HEK293 (cell line): ENCODE measurements at regions not wholly inside any gene's neighbourhood (a gene's known extent, or its start where the extent isn't known, plus 50 kb on each side); places are given as distances from the start of the nearest gene placed in this dataset.

Source experiments
- CTCF ChIA-PET: fragments of 350-600 bp; formaldehyde crosslinking; extraction: SDS; loops from one replicate; lab custom pipeline; 2021; ENCODE audit warnings: antibody characterized with exemption; lab: Yijun Ruan, JAX
- POLR2A ChIA-PET: fragments of 300-600 bp; formaldehyde crosslinking; extraction: SDS; loops from one replicate; lab custom pipeline; 2020; ENCODE audit warnings: antibody characterized with exemption, inconsistent platforms; lab: Yijun Ruan, JAX
- H3K27ac ChIP-seq: fragments of 200-500 bp; sonication (Bioruptor generic); 2 replicates; pipeline ENCODE4 v1.5.1; 2014; ENCODE audit warnings: low read depth, low read length, control low read depth, inconsistent platforms; ENCODE audit errors: extremely low read depth
- H3K36me3 ChIP-seq, 2 experiments: fragments of 200-500 bp in 1 of 2; sonication (Bioruptor generic) in 1 of 2; 1 replicate in 1 of 2; 2 replicates in 1 of 2; pipeline ENCODE4 v1.5.1; 2014 to 2017; ENCODE audit warnings: inconsistent platforms in 2 of 2, low read length in 2 of 2; ENCODE audit not compliant: control insufficient read depth in 2 of 2, insufficient read depth in 1 of 2
- H3K4me1 ChIP-seq: fragments of 200-500 bp; sonication (Bioruptor generic); 2 replicates; pipeline ENCODE4 v1.5.1; 2014; ENCODE audit warnings: mild to moderate bottlenecking, low read length, inconsistent platforms; ENCODE audit not compliant: control insufficient read depth, insufficient read depth
- H3K4me3 ChIP-seq: 2 replicates; pipeline ENCODE4 v1.5.1; 2011; ENCODE audit warnings: low read depth, mild to moderate bottlenecking, control low read depth, low read length, moderate library complexity
- H3K9me3 ChIP-seq: fragments of 200-500 bp; sonication (Bioruptor generic); 2 replicates; pipeline ENCODE4 v1.5.1; 2014; ENCODE audit warnings: low read depth, low read length, inconsistent platforms; ENCODE audit not compliant: control insufficient read depth, insufficient read depth
- EGR2 ChIP-seq: fragments of 450-650 bp; formaldehyde crosslinking; IDR thresholded peaks from 2 replicates; pipeline ENCODE4 v1.5.1; 2016; ENCODE audit warnings: low read depth, missing biosample characterization, missing genetic modification characterization
- HOXA7 ChIP-seq: sonication (generic); formaldehyde crosslinking; IDR thresholded peaks from 2 replicates; pipeline ENCODE4 v1.8.1; 2022; ENCODE audit warnings: missing genetic modification reagents, borderline replicate concordance
- SCRT2 ChIP-seq: fragments of 450-650 bp; formaldehyde crosslinking; IDR thresholded peaks from 2 replicates; pipeline ENCODE4 v1.5.1; 2016; ENCODE audit warnings: missing biosample characterization, missing genetic modification characterization
- SETDB1 ChIP-seq: IDR thresholded peaks from one replicate; pipeline ENCODE4 v1.6.1; 2017; ENCODE audit warnings: mild to moderate bottlenecking, low read length, moderate library complexity, mixed read lengths; ENCODE audit not compliant: insufficient read length
- ZBTB48 ChIP-seq: fragments of 450-650 bp; formaldehyde crosslinking; IDR thresholded peaks from 2 replicates; pipeline ENCODE4 v1.5.1; 2016; ENCODE audit warnings: missing biosample characterization, missing genetic modification characterization
- ZBTB7A ChIP-seq: fragments of 450-650 bp; formaldehyde crosslinking; IDR thresholded peaks from 2 replicates; pipeline ENCODE4 v1.5.1; 2016; ENCODE audit warnings: low read depth, missing biosample characterization, missing genetic modification characterization
- ZBTB8A ChIP-seq: fragments of 450-650 bp; formaldehyde crosslinking; IDR thresholded peaks from 2 replicates; pipeline ENCODE4 v1.5.1; 2016; ENCODE audit warnings: missing biosample characterization, missing genetic modification characterization
- ZNF10 ChIP-seq: fragments of 450-650 bp; formaldehyde crosslinking; IDR thresholded peaks from 2 replicates; pipeline ENCODE4 v1.5.1; 2017; ENCODE audit warnings: missing biosample characterization, missing genetic modification characterization
- ZNF114 ChIP-seq: fragments of 450-650 bp; formaldehyde crosslinking; IDR thresholded peaks from 2 replicates; pipeline ENCODE4 v1.5.0; 2017; ENCODE audit warnings: missing biosample characterization, missing genetic modification characterization
- ZNF121 ChIP-seq: fragments of 450-650 bp; formaldehyde crosslinking; IDR thresholded peaks from 2 replicates; pipeline ENCODE4 v1.5.1; 2016; ENCODE audit warnings: missing biosample characterization, missing genetic modification characterization
- ZNF133 ChIP-seq: fragments of 450-650 bp; formaldehyde crosslinking; IDR thresholded peaks from 2 replicates; pipeline ENCODE4 v1.5.1; 2016; ENCODE audit warnings: missing biosample characterization, missing genetic modification characterization
- ZNF174 ChIP-seq: fragments of 450-650 bp; formaldehyde crosslinking; IDR thresholded peaks from 2 replicates; pipeline ENCODE4 v1.5.0; 2017; ENCODE audit warnings: missing biosample characterization, mild to moderate bottlenecking, missing genetic modification characterization
- ZNF184 ChIP-seq: fragments of 450-650 bp; IDR thresholded peaks from 2 replicates; pipeline ENCODE4 v1.5.1; 2018; ENCODE audit warnings: missing biosample characterization, mild to moderate bottlenecking, missing genetic modification characterization
- ZNF211 ChIP-seq: fragments of 450-650 bp; formaldehyde crosslinking; IDR thresholded peaks from 2 replicates; pipeline ENCODE4 v1.5.1; 2016; ENCODE audit warnings: low read depth, missing biosample characterization, missing genetic modification characterization
- ZNF324 ChIP-seq: fragments of 450-650 bp; formaldehyde crosslinking; IDR thresholded peaks from 2 replicates; pipeline ENCODE4 v1.5.1; 2016; ENCODE audit warnings: missing biosample characterization, missing genetic modification characterization
- ZNF473 ChIP-seq: fragments of 450-650 bp; formaldehyde crosslinking; IDR thresholded peaks from 2 replicates; pipeline ENCODE4 v1.5.1; 2017; ENCODE audit warnings: missing biosample characterization, missing genetic modification characterization
- ZNF48 ChIP-seq: fragments of 450-650 bp; formaldehyde crosslinking; IDR thresholded peaks from 2 replicates; pipeline ENCODE4 v1.5.1; 2016; ENCODE audit warnings: missing biosample characterization, missing genetic modification characterization
- ZNF501 ChIP-seq: fragments of 450-650 bp; formaldehyde crosslinking; IDR thresholded peaks from 2 replicates; pipeline ENCODE4 v1.5.1; 2016; ENCODE audit warnings: missing biosample characterization, missing genetic modification characterization
- ZNF626 ChIP-seq: fragments of 450-650 bp; sonication (Bioruptor Pico); formaldehyde crosslinking; IDR thresholded peaks from 2 replicates; pipeline ENCODE4 v1.5.1; 2018; ENCODE audit warnings: missing biosample characterization, missing genetic modification characterization, inconsistent platforms
- ZNF677 ChIP-seq: fragments of 450-650 bp; IDR thresholded peaks from 2 replicates; pipeline ENCODE4 v1.5.0; 2018; ENCODE audit warnings: missing biosample characterization, mild to moderate bottlenecking, missing genetic modification characterization, moderate library complexity
- ZNF701 ChIP-seq: fragments of 450-650 bp; formaldehyde crosslinking; IDR thresholded peaks from 2 replicates; pipeline ENCODE4 v1.5.1; 2016; ENCODE audit warnings: missing biosample characterization, missing genetic modification characterization
- ZNF777 ChIP-seq: fragments of 450-650 bp; formaldehyde crosslinking; IDR thresholded peaks from 2 replicates; pipeline ENCODE4 v1.5.1; 2017; ENCODE audit warnings: missing biosample characterization, missing genetic modification characterization, borderline replicate concordance
- ZNF843 ChIP-seq: fragments of 450-650 bp; formaldehyde crosslinking; IDR thresholded peaks from 2 replicates; pipeline ENCODE4 v1.5.1; 2016; ENCODE audit warnings: missing biosample characterization, missing genetic modification characterization
- ZSCAN16 ChIP-seq: fragments of 450-650 bp; formaldehyde crosslinking; IDR thresholded peaks from 2 replicates; pipeline ENCODE4 v1.5.1; 2016; ENCODE audit warnings: missing biosample characterization, missing genetic modification characterization
- TF ChIP-seq, protein P1 (sequence below): fragments of 450-650 bp; formaldehyde crosslinking; IDR thresholded peaks from 2 replicates; pipeline ENCODE4 v1.5.1; 2016; ENCODE audit warnings: missing biosample characterization, missing genetic modification characterization

DNA sequence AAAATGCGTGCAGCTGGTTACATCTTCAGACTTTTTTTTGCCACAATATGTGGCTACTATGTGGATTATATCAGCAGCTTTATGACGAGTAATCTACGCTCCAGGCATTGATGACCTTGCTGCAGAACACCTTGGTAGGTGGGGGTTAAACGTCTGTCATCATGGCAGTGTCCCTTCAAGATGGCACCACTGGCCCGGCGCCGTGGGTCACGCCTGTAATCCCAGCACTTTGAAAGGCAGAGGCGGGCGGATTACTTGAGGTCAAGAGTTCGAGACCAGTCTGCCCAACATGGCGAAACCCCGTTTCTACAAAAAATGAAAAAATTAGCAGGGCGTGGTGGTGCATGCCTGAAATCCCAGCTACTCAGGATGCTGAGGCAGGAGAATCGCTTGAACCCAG lies 177.5 kb downstream of the AEBP2 start:
- Histone ChIP-seq H3K27ac (no peak overlapping the region), H3K4me3 (no peak overlapping the region), H3K4me1 (no peaks in the 10 kb centered on the region), H3K9me3 (no peaks in the 10 kb centered on the region), H3K36me3 (no peaks in the 10 kb centered on the region)
- TF ChIP-seq SCRT2 (no peak), ZNF174 (no peak), ZNF701 (tag by site-specific recombination) (no peak), ZNF184 (tag by site-specific recombination) (no peak), ZNF114 (no peak), ZNF211 (tag by site-specific recombination) (no peak), ZSCAN16 (tag by site-specific recombination) (no peak), ZNF843 (tag by site-specific recombination) (no peak), ZNF133 (no peak), ZNF777 (no peak), ZNF501 (tag by site-specific recombination) (no peak), ZNF48 (tag by site-specific recombination) (no peak), ZBTB8A (no peak), ZNF324 (no peak), ZBTB48 (tag by site-specific recombination) (no peak)
- POLR2A ChIA-PET, result no interaction called here
- CTCF ChIA-PET, result no interaction called here

DNA sequence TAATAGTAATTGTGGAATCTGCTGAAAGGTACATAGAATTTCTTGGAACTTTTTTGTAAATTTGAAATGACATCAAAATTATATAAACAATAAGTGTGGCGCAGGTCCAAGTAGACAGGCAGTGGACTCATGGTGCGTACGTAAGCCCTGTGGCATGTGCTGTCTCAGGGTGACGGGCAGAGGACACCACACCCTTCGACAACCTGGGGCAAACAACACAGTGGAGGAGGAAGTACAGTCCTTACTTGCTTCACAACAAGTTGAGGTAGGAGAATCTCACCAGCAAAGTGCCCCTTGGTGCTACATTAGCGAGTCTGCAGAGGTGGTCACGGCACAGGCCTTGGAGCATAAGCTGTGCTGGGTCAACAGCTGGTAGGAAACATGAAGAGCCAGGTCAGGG lies 180.9 kb downstream of the AEBP2 start:
- no peak for TF ChIP-seq ZNF174
- TF ChIP-seq ZNF626 (tag by site-specific recombination), result no peak
- TF ChIP-seq SETDB1, result no peak
- TF ChIP-seq ZNF843 (tag by site-specific recombination), result no peak
- no peak for TF ChIP-seq ZNF121
- no peak for TF ChIP-seq ZNF473 (tag by site-specific recombination)
- no peak for TF ChIP-seq ZBTB7A (tag by site-specific recombination)
- TF ChIP-seq ZNF48 (tag by site-specific recombination), result no peak
- TF ChIP-seq EGR2 (tag by site-specific recombination), result no peak
- TF ChIP-seq ZNF10 (tag by site-specific recombination), result no peak
- TF ChIP-seq, protein P1, sequence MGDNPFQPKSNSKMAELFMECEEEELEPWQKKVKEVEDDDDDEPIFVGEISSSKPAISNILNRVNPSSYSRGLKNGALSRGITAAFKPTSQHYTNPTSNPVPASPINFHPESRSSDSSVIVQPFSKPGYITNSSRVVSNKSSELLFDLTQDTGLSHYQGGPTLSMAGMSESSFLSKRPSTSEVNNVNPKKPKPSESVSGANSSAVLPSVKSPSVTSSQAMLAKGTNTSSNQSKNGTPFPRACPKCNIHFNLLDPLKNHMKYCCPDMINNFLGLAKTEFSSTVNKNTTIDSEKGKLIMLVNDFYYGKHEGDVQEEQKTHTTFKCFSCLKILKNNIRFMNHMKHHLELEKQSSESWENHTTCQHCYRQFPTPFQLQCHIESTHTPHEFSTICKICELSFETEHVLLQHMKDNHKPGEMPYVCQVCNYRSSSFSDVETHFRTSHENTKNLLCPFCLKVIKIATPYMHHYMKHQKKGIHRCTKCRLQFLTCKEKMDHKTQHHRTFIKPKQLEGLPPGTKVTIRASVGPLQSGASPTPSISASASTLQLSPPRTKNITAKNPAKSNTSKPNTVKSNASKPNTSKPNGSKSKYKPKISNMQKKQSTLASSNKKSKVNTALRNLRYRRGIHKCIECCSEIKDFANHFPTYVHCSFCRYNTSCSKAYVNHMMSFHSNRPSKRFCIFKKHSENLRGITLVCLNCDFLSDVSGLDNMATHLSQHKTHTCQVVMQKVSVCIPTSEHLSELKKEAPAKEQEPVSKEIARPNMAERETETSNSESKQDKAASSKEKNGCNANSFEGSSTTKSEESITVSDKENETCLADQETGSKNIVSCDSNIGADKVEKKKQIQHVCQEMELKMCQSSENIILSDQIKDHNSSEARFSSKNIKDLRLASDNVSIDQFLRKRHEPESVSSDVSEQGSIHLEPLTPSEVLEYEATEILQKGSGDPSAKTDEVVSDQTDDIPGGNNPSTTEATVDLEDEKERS, result no peak
- no peak for TF ChIP-seq HOXA7 (CRISPR knock-in tag)
- no peak for TF ChIP-seq ZNF677 (tag by site-specific recombination)
- H3K4me1 ChIP-seq, result no peaks in the 10 kb centered on the region
- no peak overlapping the region for H3K27ac ChIP-seq
- no peaks in the 10 kb centered on the region for H3K9me3 ChIP-seq
- H3K36me3 ChIP-seq, result no peaks in the 10 kb centered on the region
- ChIA-PET POLR2A (no interaction called here), CTCF (no interaction called here)
- no peak overlapping the region for H3K4me3 ChIP-seq
